ENCODE measurements at regions not wholly inside any gene's neighbourhood (a gene's known extent, or its start where the extent isn't known, plus 50 kb on each side); places are given as distances from the start of the nearest gene placed in this dataset.
"Not testable (repeated sequence)": the region's sequence is repeated elsewhere in the genome, so short reads cannot be mapped to it uniquely, and the experiment has no call there.

GRCh38 chr4:57740625-57741190, 630.5 kb upstream of the IGFBP7 start:
- no peaks in the 10 kb centered on the region for H3K4me1 ChIP-seq (ENCODE audit: control insufficient read depth, insufficient read depth, low read length)
- H3K4me2 ChIP-seq (ENCODE audit: low read length) = no peak overlapping the region
- H3K27me3 ChIP-seq (ENCODE audit: control insufficient read depth, insufficient read depth, low read length) = no peaks in the 10 kb centered on the region
- no peaks in the 10 kb centered on the region for H3K9me3 ChIP-seq (replicated peaks; ENCODE audit: low read length)
- no peaks in the 10 kb centered on the region for H3K36me3 ChIP-seq (ENCODE audit: insufficient read depth, low read length)
- no peak overlapping the region for H3K9ac ChIP-seq (ENCODE audit: low read depth, low read length)
- no peak overlapping the region for H3K4me3 ChIP-seq (ENCODE audit: low read length)

GRCh38 chr4:57736781-57737180, 626.6 kb upstream of the IGFBP7 start:
- Histone ChIP-seq H3K4me1 (ENCODE audit: control insufficient read depth, insufficient read depth, low read length) (no peaks in the 10 kb centered on the region), H3K9ac (ENCODE audit: low read depth, low read length) (no peak overlapping the region), H3K4me3 (ENCODE audit: low read length) (no peak overlapping the region), H3K9me3 (replicated peaks; ENCODE audit: low read length) (no peaks in the 10 kb centered on the region), H3K27me3 (ENCODE audit: control insufficient read depth, insufficient read depth, low read length) (no peaks in the 10 kb centered on the region), H3K36me3 (ENCODE audit: insufficient read depth, low read length) (no peaks in the 10 kb centered on the region), H3K4me2 (ENCODE audit: low read length) (no peak overlapping the region)

- Histone ChIP-seq H3K27me3 (ENCODE audit: control insufficient read depth, insufficient read depth, low read length) (no peaks in the 10 kb centered on the region), H3K9me3 (replicated peaks; ENCODE audit: low read length) (peaks cover 4% of the 10 kb centered on the region), H3K4me3 (ENCODE audit: low read length) (no peak overlapping the region), H3K9ac (ENCODE audit: low read depth, low read length) (no peak overlapping the region), H3K36me3 (ENCODE audit: insufficient read depth, low read length) (no peaks in the 10 kb centered on the region), H3K4me1 (ENCODE audit: control insufficient read depth, insufficient read depth, low read length) (no peaks in the 10 kb centered on the region), H3K4me2 (ENCODE audit: low read length) (no peak overlapping the region)
Observed at GRCh38 chr4:57734104-57734670, 624.0 kb upstream of the IGFBP7 start.

GRCh38 chr4:57729775-57730570, 619.8 kb upstream of the IGFBP7 start:
- not testable (repeated sequence) for H3K4me3 ChIP-seq (ENCODE audit: low read length); H3K36me3 ChIP-seq (ENCODE audit: insufficient read depth, low read length); H3K9ac ChIP-seq (ENCODE audit: low read depth, low read length); H3K9me3 ChIP-seq (replicated peaks; ENCODE audit: low read length); H3K4me1 ChIP-seq (ENCODE audit: control insufficient read depth, insufficient read depth, low read length); H3K27me3 ChIP-seq (ENCODE audit: control insufficient read depth, insufficient read depth, low read length); H3K4me2 ChIP-seq (ENCODE audit: low read length)

- Histone ChIP-seq H3K27me3 (ENCODE audit: control insufficient read depth, insufficient read depth, low read length) (no peaks in the 10 kb centered on the region), H3K4me1 (ENCODE audit: control insufficient read depth, insufficient read depth, low read length) (no peaks in the 10 kb centered on the region), H3K4me3 (ENCODE audit: low read length) (no peak overlapping the region), H3K9ac (ENCODE audit: low read depth, low read length) (no peak overlapping the region), H3K4me2 (ENCODE audit: low read length) (no peak overlapping the region), H3K36me3 (ENCODE audit: insufficient read depth, low read length) (no peaks in the 10 kb centered on the region), H3K9me3 (replicated peaks; ENCODE audit: low read length) (peaks cover 4% of the 10 kb centered on the region)
Observed at GRCh38 chr4:57726154-57726553, 616.0 kb upstream of the IGFBP7 start.

- no peaks in the 10 kb centered on the region for H3K9me3 ChIP-seq (replicated peaks; ENCODE audit: low read length)
Observed at GRCh38 chr4:57719456-57719855, 609.3 kb upstream of the IGFBP7 start.

GRCh38 chr4:57714313-57714712, 604.1 kb upstream of the IGFBP7 start:
- not testable (repeated sequence) for H3K4me3 ChIP-seq (ENCODE audit: low read length); H3K36me3 ChIP-seq (ENCODE audit: insufficient read depth, low read length); H3K4me1 ChIP-seq (ENCODE audit: control insufficient read depth, insufficient read depth, low read length)

More at GRCh38 chr4:57719456-57719855, 609.3 kb upstream of the IGFBP7 start:
- no peaks in the 10 kb centered on the region for H3K36me3 ChIP-seq (ENCODE audit: insufficient read depth, low read length)
- no peak overlapping the region for H3K9ac ChIP-seq (ENCODE audit: low read depth, low read length)
- H3K4me3 ChIP-seq (ENCODE audit: low read length) = no peak overlapping the region
- H3K27me3 ChIP-seq (ENCODE audit: control insufficient read depth, insufficient read depth, low read length) = no peaks in the 10 kb centered on the region
- no peak overlapping the region for H3K4me2 ChIP-seq (ENCODE audit: low read length)
- no peaks in the 10 kb centered on the region for H3K4me1 ChIP-seq (ENCODE audit: control insufficient read depth, insufficient read depth, low read length)

GRCh38 chr4:57710053-57710452, 599.9 kb upstream of the IGFBP7 start:
- no peaks in the 10 kb centered on the region for H3K27me3 ChIP-seq (ENCODE audit: control insufficient read depth, insufficient read depth, low read length)
- H3K36me3 ChIP-seq (ENCODE audit: insufficient read depth, low read length) = no peaks in the 10 kb centered on the region
- H3K9ac ChIP-seq (ENCODE audit: low read depth, low read length) = no peak overlapping the region
- no peak overlapping the region for H3K4me2 ChIP-seq (ENCODE audit: low read length)
- H3K4me1 ChIP-seq (ENCODE audit: control insufficient read depth, insufficient read depth, low read length) = no peaks in the 10 kb centered on the region
- H3K9me3 ChIP-seq (replicated peaks; ENCODE audit: low read length) = peaks cover 5% of the 10 kb centered on the region
- no peak overlapping the region for H3K4me3 ChIP-seq (ENCODE audit: low read length)

More at GRCh38 chr4:57714313-57714712, 604.1 kb upstream of the IGFBP7 start:
- H3K27me3 ChIP-seq (ENCODE audit: control insufficient read depth, insufficient read depth, low read length); H3K9ac ChIP-seq (ENCODE audit: low read depth, low read length); H3K9me3 ChIP-seq (replicated peaks; ENCODE audit: low read length); H3K4me2 ChIP-seq (ENCODE audit: low read length): not testable (repeated sequence)

GRCh38 chr4:57691370-57691769, 581.2 kb upstream of the IGFBP7 start:
- Histone ChIP-seq H3K9ac (ENCODE audit: low read depth, low read length) (no peak overlapping the region), H3K4me2 (ENCODE audit: low read length) (no peak overlapping the region), H3K4me3 (ENCODE audit: low read length) (no peak overlapping the region), H3K9me3 (replicated peaks; ENCODE audit: low read length) (no peaks in the 10 kb centered on the region), H3K4me1 (ENCODE audit: control insufficient read depth, insufficient read depth, low read length) (no peaks in the 10 kb centered on the region), H3K36me3 (ENCODE audit: insufficient read depth, low read length) (no peaks in the 10 kb centered on the region), H3K27me3 (ENCODE audit: control insufficient read depth, insufficient read depth, low read length) (no peaks in the 10 kb centered on the region)

- H3K4me2 ChIP-seq (ENCODE audit: low read length) = no peak overlapping the region
- H3K4me1 ChIP-seq (ENCODE audit: control insufficient read depth, insufficient read depth, low read length) = no peaks in the 10 kb centered on the region
- no peaks in the 10 kb centered on the region for H3K9me3 ChIP-seq (replicated peaks; ENCODE audit: low read length)
- no peak overlapping the region for H3K4me3 ChIP-seq (ENCODE audit: low read length)
- no peak overlapping the region for H3K9ac ChIP-seq (ENCODE audit: low read depth, low read length)
- no peaks in the 10 kb centered on the region for H3K27me3 ChIP-seq (ENCODE audit: control insufficient read depth, insufficient read depth, low read length)
- no peaks in the 10 kb centered on the region for H3K36me3 ChIP-seq (ENCODE audit: insufficient read depth, low read length)
Observed at GRCh38 chr4:57689693-57690205, 579.6 kb upstream of the IGFBP7 start.

GRCh38 chr4:57682275-57682674, 572.1 kb upstream of the IGFBP7 start:
- Histone ChIP-seq H3K4me2 (ENCODE audit: low read length) (no peak overlapping the region), H3K4me1 (ENCODE audit: control insufficient read depth, insufficient read depth, low read length) (no peaks in the 10 kb centered on the region), H3K9me3 (replicated peaks; ENCODE audit: low read length) (no peaks in the 10 kb centered on the region)

More at GRCh38 chr4:57682275-57682674, 572.1 kb upstream of the IGFBP7 start:
- Histone ChIP-seq H3K4me3 (ENCODE audit: low read length) (no peak overlapping the region), H3K36me3 (ENCODE audit: insufficient read depth, low read length) (no peaks in the 10 kb centered on the region), H3K9ac (ENCODE audit: low read depth, low read length) (no peak overlapping the region), H3K27me3 (ENCODE audit: control insufficient read depth, insufficient read depth, low read length) (no peaks in the 10 kb centered on the region)
